ENCODE measurements at regions not wholly inside any gene's neighbourhood (a gene's known extent, or its start where the extent isn't known, plus 50 kb on each side); places are given as distances from the start of the nearest gene placed in this dataset.

DNA sequence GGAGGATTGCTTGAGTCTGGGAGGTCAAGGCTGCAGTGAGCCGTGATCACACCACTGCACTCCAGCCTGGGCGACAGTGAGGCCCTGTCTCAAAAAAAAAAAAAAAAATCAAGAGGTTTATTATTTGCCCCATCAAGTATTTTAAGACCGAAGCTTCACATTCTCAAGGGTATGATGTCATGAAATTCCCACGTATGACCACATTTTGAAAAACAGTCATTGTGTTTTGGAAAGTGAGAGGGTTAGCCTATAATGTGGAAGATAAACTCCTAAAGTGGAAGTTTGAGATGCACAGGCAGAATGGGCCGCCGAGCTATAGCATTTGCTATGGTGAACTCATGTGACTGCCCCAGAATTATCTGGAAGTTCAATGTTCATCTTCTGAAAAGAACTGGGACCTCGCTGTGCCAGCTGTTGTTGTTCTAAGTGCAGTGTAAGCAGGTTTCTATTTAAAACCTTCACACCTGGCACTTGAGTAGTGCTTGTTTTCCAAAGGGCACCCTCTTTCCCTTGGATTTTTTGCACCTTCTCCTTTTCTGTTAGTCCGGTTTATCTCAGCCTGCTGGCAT, 96.9 kb upstream of the SLC25A33 start:
- no peak for TF ChIP-seq SIN3A (IDR thresholded peaks at IDR 0.05; ENCODE audit: borderline replicate concordance, insufficient read depth, low read length)
- TF ChIP-seq, protein P1, sequence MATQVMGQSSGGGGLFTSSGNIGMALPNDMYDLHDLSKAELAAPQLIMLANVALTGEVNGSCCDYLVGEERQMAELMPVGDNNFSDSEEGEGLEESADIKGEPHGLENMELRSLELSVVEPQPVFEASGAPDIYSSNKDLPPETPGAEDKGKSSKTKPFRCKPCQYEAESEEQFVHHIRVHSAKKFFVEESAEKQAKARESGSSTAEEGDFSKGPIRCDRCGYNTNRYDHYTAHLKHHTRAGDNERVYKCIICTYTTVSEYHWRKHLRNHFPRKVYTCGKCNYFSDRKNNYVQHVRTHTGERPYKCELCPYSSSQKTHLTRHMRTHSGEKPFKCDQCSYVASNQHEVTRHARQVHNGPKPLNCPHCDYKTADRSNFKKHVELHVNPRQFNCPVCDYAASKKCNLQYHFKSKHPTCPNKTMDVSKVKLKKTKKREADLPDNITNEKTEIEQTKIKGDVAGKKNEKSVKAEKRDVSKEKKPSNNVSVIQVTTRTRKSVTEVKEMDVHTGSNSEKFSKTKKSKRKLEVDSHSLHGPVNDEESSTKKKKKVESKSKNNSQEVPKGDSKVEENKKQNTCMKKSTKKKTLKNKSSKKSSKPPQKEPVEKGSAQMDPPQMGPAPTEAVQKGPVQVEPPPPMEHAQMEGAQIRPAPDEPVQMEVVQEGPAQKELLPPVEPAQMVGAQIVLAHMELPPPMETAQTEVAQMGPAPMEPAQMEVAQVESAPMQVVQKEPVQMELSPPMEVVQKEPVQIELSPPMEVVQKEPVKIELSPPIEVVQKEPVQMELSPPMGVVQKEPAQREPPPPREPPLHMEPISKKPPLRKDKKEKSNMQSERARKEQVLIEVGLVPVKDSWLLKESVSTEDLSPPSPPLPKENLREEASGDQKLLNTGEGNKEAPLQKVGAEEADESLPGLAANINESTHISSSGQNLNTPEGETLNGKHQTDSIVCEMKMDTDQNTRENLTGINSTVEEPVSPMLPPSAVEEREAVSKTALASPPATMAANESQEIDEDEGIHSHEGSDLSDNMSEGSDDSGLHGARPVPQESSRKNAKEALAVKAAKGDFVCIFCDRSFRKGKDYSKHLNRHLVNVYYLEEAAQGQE (IDR thresholded peaks at IDR 0.05; ENCODE audit: insufficient read depth in 1 of 2, low read depth in 2 of 2, low read length in 2 of 2) = no peak
- no peak for TF ChIP-seq TAF1 (IDR thresholded peaks at IDR 0.05; ENCODE audit: borderline replicate concordance, insufficient read depth, low read length)
- no peak for TF ChIP-seq POLR2AphosphoS5 (IDR thresholded peaks at IDR 0.05; ENCODE audit: low read depth, low read length)
- no peak for TF ChIP-seq FOXP2 (optimal IDR thresholded peaks at IDR 0.05; ENCODE audit: borderline replicate concordance, extremely low read depth, extremely low read length, insufficient read depth)
